GM23248 (cell line): ENCODE measurements at regions not wholly inside any gene's neighbourhood (a gene's known extent, or its start where the extent isn't known, plus 50 kb on each side); places are given as distances from the start of the nearest gene placed in this dataset.

Experiments
- EZH2 ChIP-seq: fragments of 200-600 bp; sonication (generic); IDR thresholded peaks from 2 replicates; pipeline ENCODE4 v1.6.1; 2018; ENCODE audit warnings: antibody characterized with exemption, mild to moderate bottlenecking; ENCODE audit not compliant: insufficient read depth, poor library complexity, severe bottlenecking
- EZH2phosphoT487 ChIP-seq: fragments of 200-600 bp; sonication (generic); IDR thresholded peaks from 2 replicates; pipeline ENCODE4 v1.6.1; 2018; ENCODE audit warnings: antibody characterized with exemption, moderate library complexity, mild to moderate bottlenecking, low read depth; ENCODE audit not compliant: insufficient read depth

- TF ChIP-seq EZH2 (no peak), EZH2phosphoT487 (no peak)
These were observed 218.3 kb downstream of the ACKR3 start for GRCh38 chr2:236787885-236788284.
